HG03575 (cell line): ENCODE measurements at regions not wholly inside any gene's neighbourhood (a gene's known extent, or its start where the extent isn't known, plus 50 kb on each side); places are given as distances from the start of the nearest gene placed in this dataset.

ENCODE experiments used
- ATAC-seq: cut with Tn5 transposase; IDR thresholded peaks from one replicate; pipeline ENCODE4 v1.9.1; 2021; ENCODE audit not compliant: unreplicated experiment, insufficient number of reproducible peaks, low FRiP score; ENCODE audit errors: extremely low read depth

- ATAC-seq, result no peak
These were observed 542.8 kb downstream of the DSC3 start for GRCh38 chr18:30499721-30500120.

- ATAC-seq, result no peak
These were observed 549.9 kb downstream of the DSC3 start for GRCh38 chr18:30492552-30493129.

GRCh38 chr18:30491815-30492551 is 550.6 kb downstream of the DSC3 start:
- no peak for ATAC-seq

GRCh38 chr18:30489890-30490643 is 552.5 kb downstream of the DSC3 start:
- ATAC-seq, result no peak

GRCh38 chr18:30487962-30488361 is 554.6 kb downstream of the DSC3 start:
- no peak for ATAC-seq

GRCh38 chr18:30486856-30487255 is 555.7 kb downstream of the DSC3 start:
- ATAC-seq, result no peak

- no peak for ATAC-seq
These were observed 557.5 kb downstream of the DSC3 start for GRCh38 chr18:30485078-30485477.

GRCh38 chr18:30481871-30482270 is 560.7 kb downstream of the DSC3 start:
- ATAC-seq, result no peak

- ATAC-seq, result no peak
These were observed 573.5 kb downstream of the DSC3 start for GRCh38 chr18:30469091-30469490.

- ATAC-seq, result no peak
These were observed 577.4 kb downstream of the DSC3 start for GRCh38 chr18:30465096-30465495.

- ATAC-seq, result no peak
These were observed 585.4 kb downstream of the DSC3 start for GRCh38 chr18:30457156-30457555.

- ATAC-seq, result no peak
These were observed 586.8 kb downstream of the DSC3 start for GRCh38 chr18:30455741-30456140.

- no peak for ATAC-seq
These were observed 587.6 kb downstream of the DSC3 start for GRCh38 chr18:30454920-30455319.

GRCh38 chr18:30451981-30452380 is 590.6 kb downstream of the DSC3 start:
- no peak for ATAC-seq

- no peak for ATAC-seq
These were observed 591.6 kb downstream of the DSC3 start for GRCh38 chr18:30450927-30451326.

- ATAC-seq, result no peak
These were observed 595.9 kb downstream of the DSC3 start for GRCh38 chr18:30446605-30447004.

- ATAC-seq, result no peak
These were observed 598.0 kb downstream of the DSC3 start for GRCh38 chr18:30444544-30444943.

GRCh38 chr18:30440351-30440750 is 602.2 kb downstream of the DSC3 start:
- ATAC-seq, result no peak

- no peak for ATAC-seq
These were observed 603.4 kb downstream of the DSC3 start for GRCh38 chr18:30439174-30439573.

GRCh38 chr18:30432349-30432748 is 610.2 kb downstream of the DSC3 start:
- no peak for ATAC-seq
